KG1 (cell line): ENCODE measurements at regions not wholly inside any gene's neighbourhood (a gene's known extent, or its start where the extent isn't known, plus 50 kb on each side); places are given as distances from the start of the nearest gene placed in this dataset.

Experiments
- DNase-seq: peaks from one replicate; lab custom pipeline; 2025; lab: John Stamatoyannopoulos, UW

GRCh38 chr6:43869079-43869710 is 99.2 kb downstream of the VEGFA start:
- DNase-seq = no peak

GRCh38 chr6:43868467-43868866 is 98.5 kb downstream of the VEGFA start:
- DNase-seq = no peak

GRCh38 chr6:43867996-43868395 is 98.0 kb downstream of the VEGFA start:
- DNase-seq = no peak

GRCh38 chr6:43867246-43867645 is 97.2 kb downstream of the VEGFA start:
- DNase-seq = no peak

GRCh38 chr6:43865932-43866645 is 96.1 kb downstream of the VEGFA start:
- no peak for DNase-seq

GRCh38 chr6:43865086-43865485 is 95.1 kb downstream of the VEGFA start:
- no peak for DNase-seq

- DNase-seq = no peak
Measured at GRCh38 chr6:43862925-43863324, 92.9 kb downstream of the VEGFA start.

GRCh38 chr6:43861212-43861894 is 91.3 kb downstream of the VEGFA start:
- no peak for DNase-seq

GRCh38 chr6:43860285-43860684 is 90.3 kb downstream of the VEGFA start:
- DNase-seq = no peak

GRCh38 chr6:43859213-43859612 is 89.2 kb downstream of the VEGFA start:
- no peak for DNase-seq

- no peak for DNase-seq
Measured at GRCh38 chr6:43858161-43859153, 88.4 kb downstream of the VEGFA start.

- DNase-seq = no peak
Measured at GRCh38 chr6:43856005-43856765, 86.2 kb downstream of the VEGFA start.

GRCh38 chr6:43855247-43855646 is 85.2 kb downstream of the VEGFA start:
- DNase-seq = no peak

GRCh38 chr6:43853066-43853650 is 83.1 kb downstream of the VEGFA start:
- no peak for DNase-seq

- DNase-seq = no peak
Measured at GRCh38 chr6:43852350-43852864, 82.4 kb downstream of the VEGFA start.

- no peak for DNase-seq
Measured at GRCh38 chr6:43851204-43851865, 81.3 kb downstream of the VEGFA start.

- DNase-seq = no peak
Measured at GRCh38 chr6:43850314-43851203, 80.5 kb downstream of the VEGFA start.

GRCh38 chr6:43849844-43850243 is 79.8 kb downstream of the VEGFA start:
- DNase-seq = no peak
